Vagina (tissue), 2 donors: ENCODE measurements at regions not wholly inside any gene's neighbourhood (a gene's known extent, or its start where the extent isn't known, plus 50 kb on each side); places are given as distances from the start of the nearest gene placed in this dataset. TPM values are rescaled to one million over a fixed set of nuclear protein-coding genes. Genes with fewer than 3 reads are reported as not detected.
"Not testable (repeated sequence)": the region's sequence is repeated elsewhere in the genome, so short reads cannot be mapped to it uniquely, and the experiment has no call there.

ENCODE experiments used
- DNase-seq, 2 donors: peaks; one replicate each; pipeline ENCODE4 v3.0.0-alpha.2; 2017; ENCODE audit errors: extremely low spot score in 2 of 2
- H3K27ac ChIP-seq: fragments of 200-600 bp; sonication (generic); one replicate; pipeline ENCODE4 v1.5.1; 2019
- H3K27me3 ChIP-seq: fragments of 200-600 bp; sonication (generic); one replicate; pipeline ENCODE4 v1.5.1; 2019
- H3K36me3 ChIP-seq, 2 donors: fragments of 200-600 bp; sonication (generic); one replicate each; pipeline ENCODE4 v1.5.1; 2017 to 2019
- H3K4me1 ChIP-seq: fragments of 200-600 bp; sonication (generic); one replicate; pipeline ENCODE4 v1.5.1; 2019
- H3K4me3 ChIP-seq, 2 donors: fragments of 200-600 bp; sonication (generic); 1 replicate in 1 of 2; 2 replicates in 1 of 2; pipeline ENCODE4 v1.5.1; 2016 to 2019
- H3K9me3 ChIP-seq: fragments of 200-600 bp; sonication (generic); one replicate; pipeline ENCODE4 v1.5.1; 2019
- intact Hi-C: fragments of 100-400 bp; cut with DNase I; formaldehyde crosslinking; loops from one replicate; pipeline ENCODE4 v1.15.1; 2023
- small RNA-seq: library from RNA; depleted of rRNA; stranded (forward); fragments of <200 nt; gene quantifications from one replicate; pipeline ENCODE3, GENCODE V24; 2016

GRCh38 chr21:6363591-6363990, 4157.8 kb upstream of the TPTE start:
- H3K36me3 ChIP-seq, H3K4me1 ChIP-seq, H3K27me3 ChIP-seq, H3K27ac ChIP-seq, intact Hi-C loops, H3K4me3 ChIP-seq, H3K9me3 ChIP-seq, DNase-seq: not testable (repeated sequence)

- DNase-seq, intact Hi-C loops, H3K36me3 ChIP-seq, H3K27ac ChIP-seq, H3K4me1 ChIP-seq, H3K27me3 ChIP-seq, H3K9me3 ChIP-seq: not testable (repeated sequence)
- H3K4me3 ChIP-seq, result peak overlapping the region; percentile 17 to 44
Measured at GRCh38 chr21:6368824-6369223, 4152.6 kb upstream of the TPTE start.

GRCh38 chr21:6373253-6373652, 4148.1 kb upstream of the TPTE start:
- H3K4me3 ChIP-seq, H3K4me1 ChIP-seq, H3K27ac ChIP-seq, H3K9me3 ChIP-seq, H3K36me3 ChIP-seq, DNase-seq, intact Hi-C loops, H3K27me3 ChIP-seq: not testable (repeated sequence)

- H3K36me3 ChIP-seq, H3K4me1 ChIP-seq, H3K9me3 ChIP-seq, H3K4me3 ChIP-seq, H3K27ac ChIP-seq, intact Hi-C loops, H3K27me3 ChIP-seq: not testable (repeated sequence)
- peak; percentile 88 to 99 for DNase-seq
Measured at GRCh38 chr21:6374232-6374631, 4147.2 kb upstream of the TPTE start.

- H3K4me1 ChIP-seq, H3K4me3 ChIP-seq, intact Hi-C loops, H3K9me3 ChIP-seq, H3K27me3 ChIP-seq, H3K27ac ChIP-seq, H3K36me3 ChIP-seq: not testable (repeated sequence)
- peak; percentile 86 to 96 for DNase-seq
Measured at GRCh38 chr21:6374926-6375325, 4146.5 kb upstream of the TPTE start.

GRCh38 chr21:6375776-6376175, 4145.6 kb upstream of the TPTE start:
- DNase-seq, H3K9me3 ChIP-seq, H3K27me3 ChIP-seq, H3K4me1 ChIP-seq, H3K27ac ChIP-seq, H3K4me3 ChIP-seq, intact Hi-C loops, H3K36me3 ChIP-seq: not testable (repeated sequence)

GRCh38 chr21:6376321-6377070, 4144.9 kb upstream of the TPTE start:
- intact Hi-C loops, H3K36me3 ChIP-seq, H3K4me1 ChIP-seq, H3K9me3 ChIP-seq, H3K4me3 ChIP-seq, H3K27ac ChIP-seq, H3K27me3 ChIP-seq: not testable (repeated sequence)
- DNase-seq, result peak in 1 of 2 donors; percentile 46

Small RNAs in the stretch of these regions (small RNA-seq; reads per million reads assigned to genes)
- gene RF00019, result not detected
